ENCODE measurements at regions not wholly inside any gene's neighbourhood (a gene's known extent, or its start where the extent isn't known, plus 50 kb on each side); places are given as distances from the start of the nearest gene placed in this dataset.

- H3K4me3 Mint-ChIP-seq (ENCODE audit: unreplicated experiment): peak overlapping the region; percentile 63
- H3K27me3 Mint-ChIP-seq (ENCODE audit: unreplicated experiment): peaks cover 6% of the 10 kb centered on the region
- H3K9me3 Mint-ChIP-seq (ENCODE audit: unreplicated experiment): peaks cover 5% of the 10 kb centered on the region
- peak; percentile 25 for DNase-seq
- peak overlapping the region; percentile 70 for H3K27ac Mint-ChIP-seq (ENCODE audit: unreplicated experiment)
- no peak for TF ChIP-seq CTCF (IDR thresholded peaks at IDR 0.05; ENCODE audit: partially characterized antibody, unreplicated experiment)
- no peaks in the 10 kb centered on the region for H3K36me3 Mint-ChIP-seq (ENCODE audit: unreplicated experiment)
- peaks cover 9% of the 10 kb centered on the region for H3K4me1 Mint-ChIP-seq (ENCODE audit: low read depth, unreplicated experiment)
Observed at GRCh38 chr7:26101361-26102151, 50.4 kb upstream of the NFE2L3 start.

- TF ChIP-seq CTCF (IDR thresholded peaks at IDR 0.05; ENCODE audit: partially characterized antibody, unreplicated experiment): no peak
- H3K27me3 Mint-ChIP-seq (ENCODE audit: unreplicated experiment): peaks cover 6% of the 10 kb centered on the region
- H3K36me3 Mint-ChIP-seq (ENCODE audit: unreplicated experiment): no peaks in the 10 kb centered on the region
- H3K9me3 Mint-ChIP-seq (ENCODE audit: unreplicated experiment): peaks cover 5% of the 10 kb centered on the region
- H3K4me1 Mint-ChIP-seq (ENCODE audit: low read depth, unreplicated experiment): peaks cover 9% of the 10 kb centered on the region
- no peak for DNase-seq
- H3K27ac Mint-ChIP-seq (ENCODE audit: unreplicated experiment): no peak overlapping the region
- H3K4me3 Mint-ChIP-seq (ENCODE audit: unreplicated experiment): no peak overlapping the region
Observed at GRCh38 chr7:26102176-26102575, 49.8 kb upstream of the NFE2L3 start.

Small RNAs in the stretch of these regions (microRNA-seq; reads per million reads assigned to microRNA genes)
- 771 reads per million, percentile 88 among the genes with 10 or more reads in this experiment for gene MIR148A (ENCODE audit: unreplicated experiment)

Measured in glutamatergic neuron (in vitro differentiated cells).